CD14-positive monocyte (primary cell): ENCODE measurements at regions not wholly inside any gene's neighbourhood (a gene's known extent, or its start where the extent isn't known, plus 50 kb on each side); places are given as distances from the start of the nearest gene placed in this dataset.

Experiments
- DNase-seq, 3 donors: peaks; one replicate each; pipeline ENCODE4 v3.0.0-alpha.2; 2011 to 2022
- H2AFZ ChIP-seq: 2 replicates; pipeline ENCODE4 v1.6.0; 2012; ENCODE audit warnings: mild to moderate bottlenecking, low read depth, low read length, inconsistent platforms; ENCODE audit not compliant: insufficient read depth, poor library complexity, severe bottlenecking
- H3K27ac ChIP-seq, 2 donors: 1 replicate in 1 of 2; 2 replicates in 1 of 2; pipeline ENCODE4 v1.5.1; 2012 to 2013; ENCODE audit warnings: low read length in 2 of 2, control low read depth in 1 of 2, inconsistent platforms in 1 of 2, low read depth in 1 of 2, mild to moderate bottlenecking in 1 of 2
- H3K27me3 ChIP-seq, 2 donors: one replicate each; pipeline versions ENCODE4 v1.6.0 to v1.6.1; 2011 to 2013; ENCODE audit warnings: low read length in 2 of 2; ENCODE audit not compliant: control insufficient read depth in 2 of 2, insufficient read depth in 2 of 2
- H3K36me3 ChIP-seq, 2 donors: replicated peaks in 1 of 2; 1 replicate in 1 of 2; 2 replicates in 1 of 2; pipeline versions ENCODE4 v1.5.1 to v1.6.1; 2012 to 2013; ENCODE audit warnings: low read length in 2 of 2, control low read depth in 1 of 2, inconsistent platforms in 1 of 2, mild to moderate bottlenecking in 1 of 2; ENCODE audit not compliant: insufficient read depth in 2 of 2, control insufficient read depth in 1 of 2
- H3K4me1 ChIP-seq, 2 donors: 1 replicate in 1 of 2; 2 replicates in 1 of 2; pipeline versions ENCODE4 v1.5.1 to v1.6.1; 2012 to 2013; ENCODE audit warnings: low read length in 2 of 2, control low read depth in 1 of 2, inconsistent platforms in 1 of 2, mild to moderate bottlenecking in 1 of 2, moderate library complexity in 1 of 2; ENCODE audit not compliant: insufficient read depth in 2 of 2, control insufficient read depth in 1 of 2
- H3K4me2 ChIP-seq: replicated peaks from 2 replicates; pipeline ENCODE3; 2012; ENCODE audit warnings: low read length, moderate library complexity, mild to moderate bottlenecking; ENCODE audit not compliant: poor library complexity, severe bottlenecking; ENCODE audit errors: extremely low read depth
- H3K4me3 ChIP-seq, 3 experiments: fragments of 200-600 bp in 1 of 3; sonication (generic) in 1 of 3; replicated peaks in 1 of 3; 1 replicate in 2 of 3; 2 replicates in 1 of 3; pipeline ENCODE4 v1.5.1; 2011 to 2013; ENCODE audit warnings: low read length in 3 of 3, mild to moderate bottlenecking in 3 of 3, control low read depth in 2 of 3, low read depth in 2 of 3, inconsistent platforms in 1 of 3, moderate library complexity in 1 of 3
- H3K79me2 ChIP-seq: 2 replicates; pipeline ENCODE4 v1.6.0; 2012; ENCODE audit warnings: mild to moderate bottlenecking, control low read depth, inconsistent platforms, low read length, moderate library complexity; ENCODE audit not compliant: insufficient read depth
- H3K9ac ChIP-seq: 2 replicates; pipeline ENCODE4 v1.6.0; 2017; ENCODE audit warnings: low read length, mild to moderate bottlenecking; ENCODE audit not compliant: insufficient read depth, poor library complexity, severe bottlenecking
- H3K9me3 ChIP-seq, 2 donors: replicated peaks in 1 of 2; 1 replicate in 1 of 2; 2 replicates in 1 of 2; pipeline versions ENCODE4 v1.5.1 to v1.6.1; 2012 to 2013; ENCODE audit warnings: low read length in 2 of 2, control low read depth in 1 of 2; ENCODE audit not compliant: control insufficient read depth in 1 of 2, insufficient read depth in 1 of 2
- H4K20me1 ChIP-seq: 2 replicates; pipeline ENCODE4 v1.6.0; 2012; ENCODE audit warnings: mild to moderate bottlenecking, low read length, control low read depth, moderate library complexity; ENCODE audit not compliant: insufficient read depth
- H3K27ac Mint-ChIP-seq, 7 donors: one replicate each; pipeline ENCODE4 v1.8.0; 2020; ENCODE audit warnings: mild to moderate bottlenecking in 7 of 7, mixed read lengths in 7 of 7, moderate library complexity in 6 of 7, inconsistent platforms in 2 of 7
- H3K27me3 Mint-ChIP-seq, 3 donors: one replicate each; pipeline ENCODE4 v1.8.0; 2021 to 2022; ENCODE audit warnings: low read depth in 3 of 3, mild to moderate bottlenecking in 3 of 3, mixed read lengths in 3 of 3, moderate library complexity in 3 of 3, inconsistent platforms in 1 of 3
- H3K36me3 Mint-ChIP-seq, 2 donors: one replicate each; pipeline ENCODE4 v1.8.0; 2020; ENCODE audit warnings: mixed read lengths in 2 of 2, inconsistent platforms in 1 of 2, mild to moderate bottlenecking in 1 of 2
- H3K4me1 Mint-ChIP-seq: one replicate; pipeline ENCODE4 v1.8.0; 2020; ENCODE audit warnings: mild to moderate bottlenecking, mixed read lengths
- H3K4me3 Mint-ChIP-seq, 2 donors: one replicate each; pipeline ENCODE4 v1.8.0; 2020; ENCODE audit warnings: mild to moderate bottlenecking in 2 of 2, mixed read lengths in 2 of 2, moderate library complexity in 1 of 2
- H3K9me3 Mint-ChIP-seq, 7 donors: one replicate each; pipeline ENCODE4 v1.8.0; 2020 to 2022; ENCODE audit warnings: mixed read lengths in 7 of 7, mild to moderate bottlenecking in 6 of 7, moderate library complexity in 6 of 7, inconsistent platforms in 2 of 7
- WGBS: methylation state at CpG from one replicate; pipeline ENCODE4 v1.1.5; 2013; ENCODE audit warnings: missing lambda C conversion rate; ENCODE audit not compliant: insufficient coverage; 5-methylcytosine and 5-hydroxymethylcytosine counted together
- intact Hi-C, 2 donors: fragments of 100-400 bp; cut with micrococcal nuclease; formaldehyde crosslinking; loops; one replicate each; pipeline versions ENCODE4 v1.15.0 to v1.15.1; 2023
- TF ChIP-seq, protein P1 (sequence below): fragments of 200-600 bp; IDR thresholded peaks from one replicate; pipeline ENCODE4 v1.8.0; 2022; ENCODE audit warnings: antibody characterized with exemption, mild to moderate bottlenecking

DNA sequence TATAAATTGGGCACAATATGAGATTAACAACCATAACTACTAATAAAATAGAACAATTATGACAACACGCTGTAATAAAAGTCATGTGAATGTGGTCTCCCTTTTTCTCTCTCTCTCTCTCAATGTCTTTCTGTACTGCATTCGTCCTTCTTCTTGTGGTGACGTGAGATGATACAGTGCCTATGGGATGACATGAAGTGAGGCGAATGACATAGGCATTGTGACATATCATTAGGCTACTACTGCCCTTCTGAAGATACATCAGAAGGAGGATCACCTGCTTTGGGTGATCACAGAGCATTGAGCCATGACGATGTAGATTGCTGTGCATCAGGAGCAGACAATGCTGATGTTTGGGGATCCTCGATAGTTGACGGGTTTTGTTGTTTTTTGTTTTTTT, 171.6 kb downstream of the HERPUD2 start:
- TF ChIP-seq, protein P1, sequence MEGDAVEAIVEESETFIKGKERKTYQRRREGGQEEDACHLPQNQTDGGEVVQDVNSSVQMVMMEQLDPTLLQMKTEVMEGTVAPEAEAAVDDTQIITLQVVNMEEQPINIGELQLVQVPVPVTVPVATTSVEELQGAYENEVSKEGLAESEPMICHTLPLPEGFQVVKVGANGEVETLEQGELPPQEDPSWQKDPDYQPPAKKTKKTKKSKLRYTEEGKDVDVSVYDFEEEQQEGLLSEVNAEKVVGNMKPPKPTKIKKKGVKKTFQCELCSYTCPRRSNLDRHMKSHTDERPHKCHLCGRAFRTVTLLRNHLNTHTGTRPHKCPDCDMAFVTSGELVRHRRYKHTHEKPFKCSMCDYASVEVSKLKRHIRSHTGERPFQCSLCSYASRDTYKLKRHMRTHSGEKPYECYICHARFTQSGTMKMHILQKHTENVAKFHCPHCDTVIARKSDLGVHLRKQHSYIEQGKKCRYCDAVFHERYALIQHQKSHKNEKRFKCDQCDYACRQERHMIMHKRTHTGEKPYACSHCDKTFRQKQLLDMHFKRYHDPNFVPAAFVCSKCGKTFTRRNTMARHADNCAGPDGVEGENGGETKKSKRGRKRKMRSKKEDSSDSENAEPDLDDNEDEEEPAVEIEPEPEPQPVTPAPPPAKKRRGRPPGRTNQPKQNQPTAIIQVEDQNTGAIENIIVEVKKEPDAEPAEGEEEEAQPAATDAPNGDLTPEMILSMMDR, result no peak
- no peaks in the 10 kb centered on the region for H3K9me3 ChIP-seq
- Mint-ChIP-seq H3K27ac (no peak overlapping the region), H3K9me3 (peaks cover 0 to 2% (median 0%) of the 10 kb centered on the region in 7 donors), H3K36me3 (no peaks in the 10 kb centered on the region), H3K4me1 (peaks cover 2% of the 10 kb centered on the region), H3K4me3 (no peak overlapping the region), H3K27me3 (peaks cover 9 to 21% (median 18%) of the 10 kb centered on the region in 3 donors)
- H2AFZ ChIP-seq, result no peak overlapping the region
- peaks cover 2 to 19% of the 10 kb centered on the region in 2 donors for H3K27me3 ChIP-seq
- DNase-seq, result no peak
- H3K4me1 ChIP-seq, result no peaks in the 10 kb centered on the region
- no peak overlapping the region for H3K4me3 ChIP-seq
- no peak overlapping the region for H3K27ac ChIP-seq
- no peaks in the 10 kb centered on the region for H4K20me1 ChIP-seq
- no peaks in the 10 kb centered on the region for H3K79me2 ChIP-seq
- WGBS, result 100% methylated on average over 1 of the region's 7 CpGs
- no peak overlapping the region for H3K9ac ChIP-seq
- intact Hi-C loops, result no loop called here
- no peak overlapping the region for H3K4me2 ChIP-seq
- no peaks in the 10 kb centered on the region for H3K36me3 ChIP-seq

- H3K9me3 Mint-ChIP-seq, result peaks cover 0 to 2% (median 0%) of the 10 kb centered on the region in 7 donors
- peaks cover 2 to 19% of the 10 kb centered on the region in 2 donors for H3K27me3 ChIP-seq
- H2AFZ ChIP-seq, result no peak overlapping the region
- peaks cover 2% of the 10 kb centered on the region for H3K4me1 Mint-ChIP-seq
- H3K79me2 ChIP-seq, result no peaks in the 10 kb centered on the region
- DNase-seq, result no peak
- H3K27me3 Mint-ChIP-seq, result peaks cover 9 to 18% (median 18%) of the 10 kb centered on the region in 3 donors
- H3K36me3 ChIP-seq, result no peaks in the 10 kb centered on the region
- intact Hi-C loops, result no loop called here
- no peak overlapping the region for H3K4me3 Mint-ChIP-seq
- H3K27ac ChIP-seq, result no peak overlapping the region
- TF ChIP-seq, protein P1, result no peak
- no peaks in the 10 kb centered on the region for H3K4me1 ChIP-seq
- H3K9me3 ChIP-seq, result no peaks in the 10 kb centered on the region
- no peaks in the 10 kb centered on the region for H4K20me1 ChIP-seq
- no peaks in the 10 kb centered on the region for H3K36me3 Mint-ChIP-seq
- no peak overlapping the region for H3K4me2 ChIP-seq
- no peak overlapping the region for H3K4me3 ChIP-seq
- H3K9ac ChIP-seq, result no peak overlapping the region
- H3K27ac Mint-ChIP-seq, result peak overlapping the region in 1 of 7 donors; percentile 68
- WGBS, result 54% methylated on average over 2 of the region's 5 CpGs
Observed at GRCh38 chr7:35522697-35523096, 172.2 kb downstream of the HERPUD2 start.
